IMR-90 (cell line): ENCODE measurements at regions not wholly inside any gene's neighbourhood (a gene's known extent, or its start where the extent isn't known, plus 50 kb on each side); places are given as distances from the start of the nearest gene placed in this dataset.

Source experiments
- CTCF ChIP-seq: conservative IDR thresholded peaks from 2 replicates; pipeline ENCODE4 v1.5.1; 2012; ENCODE audit warnings: mild to moderate bottlenecking, low read depth, low read length, improper control_type of control experiment
- POLR2A ChIP-seq: IDR thresholded peaks from 2 replicates; pipeline ENCODE4 v1.6.1; 2012; ENCODE audit warnings: mild to moderate bottlenecking, low read depth, low read length
- RCOR1 ChIP-seq: IDR thresholded peaks from 2 replicates; pipeline ENCODE4 v1.6.1; 2012; ENCODE audit warnings: mild to moderate bottlenecking, low read length, improper control_type of control experiment; ENCODE audit not compliant: insufficient replicate concordance

GRCh38 chr2:19434413-19434812, 76.0 kb upstream of the OSR1 start:
- TF ChIP-seq POLR2A, result no peak
- TF ChIP-seq CTCF, result no peak
- no peak for TF ChIP-seq RCOR1
